Calu3 (cell line): ENCODE measurements at regions not wholly inside any gene's neighbourhood (a gene's known extent, or its start where the extent isn't known, plus 50 kb on each side); places are given as distances from the start of the nearest gene placed in this dataset.

ENCODE experiments used
- BruUV-seq: library from RNA; stranded (reverse); fragments of 400-500 nt; replicated peaks from 2 replicates; lab custom pipeline; 2021; lab: Mats Ljungman, UMichigan
- CTCF ChIA-PET: fragments of 300-600 bp; sonication (Branson Sonifier 250); formaldehyde crosslinking; loops from one replicate; lab custom pipeline; 2022; ENCODE audit warnings: antibody characterized with exemption; lab: Charles Lee
- DNase-seq: peaks from one replicate; pipeline ENCODE4 v3.0.0; 2022
- H3K27ac Mint-ChIP-seq: one replicate; pipeline ENCODE4 v1.8.0; 2022; ENCODE audit warnings: mixed read lengths; ENCODE audit not compliant: unreplicated experiment
- H3K27me3 Mint-ChIP-seq: one replicate; pipeline ENCODE4 v1.8.0; 2022; ENCODE audit warnings: mixed read lengths; ENCODE audit not compliant: unreplicated experiment
- H3K36me3 Mint-ChIP-seq: one replicate; pipeline ENCODE4 v1.8.0; 2022; ENCODE audit warnings: mild to moderate bottlenecking, moderate library complexity, mixed read lengths; ENCODE audit not compliant: insufficient read depth, unreplicated experiment
- H3K4me1 Mint-ChIP-seq: one replicate; pipeline ENCODE4 v1.8.0; 2022; ENCODE audit warnings: mild to moderate bottlenecking, low read depth, mixed read lengths; ENCODE audit not compliant: unreplicated experiment
- H3K4me3 Mint-ChIP-seq: one replicate; pipeline ENCODE4 v1.8.0; 2022; ENCODE audit warnings: mild to moderate bottlenecking, low read depth, moderate library complexity, mixed read lengths; ENCODE audit not compliant: unreplicated experiment
- H3K9me3 Mint-ChIP-seq: one replicate; pipeline ENCODE4 v1.8.0; 2022; ENCODE audit warnings: low read depth, mixed read lengths; ENCODE audit not compliant: unreplicated experiment
- CTCF ChIP-seq: fragments of 200-600 bp; IDR thresholded peaks from one replicate; pipeline ENCODE4 v1.8.0; 2022; ENCODE audit warnings: antibody characterized with exemption; ENCODE audit not compliant: unreplicated experiment
- intact Hi-C: fragments of 100-400 bp; cut with micrococcal nuclease; formaldehyde crosslinking; loops from one replicate; pipeline ENCODE4 v1.10.0; 2022; ENCODE audit not compliant: unreplicated experiment

- CTCF ChIA-PET: no interaction called here
- H3K9me3 Mint-ChIP-seq: peaks cover 6% of the 10 kb centered on the region
- peaks cover 17% of the 10 kb centered on the region for H3K27me3 Mint-ChIP-seq
- intact Hi-C loops: no loop called here
- DNase-seq: no peak
- no TSS peak for BruUV-seq
- H3K4me1 Mint-ChIP-seq: no peaks in the 10 kb centered on the region
- no peaks in the 10 kb centered on the region for H3K36me3 Mint-ChIP-seq
- H3K27ac Mint-ChIP-seq: no peak overlapping the region
- no peak overlapping the region for H3K4me3 Mint-ChIP-seq
- TF ChIP-seq CTCF: no peak
Measured at GRCh38 chr10:89940076-89940475, 238.7 kb downstream of the KIF20B start.

- CTCF ChIA-PET: no interaction called here
- DNase-seq: no peak
- no peak for TF ChIP-seq CTCF
- no TSS peak for BruUV-seq
- no peaks in the 10 kb centered on the region for H3K4me1 Mint-ChIP-seq
- no peak overlapping the region for H3K4me3 Mint-ChIP-seq
- H3K36me3 Mint-ChIP-seq: no peaks in the 10 kb centered on the region
- intact Hi-C loops: no loop called here
- H3K27ac Mint-ChIP-seq: no peak overlapping the region
- H3K27me3 Mint-ChIP-seq: no peaks in the 10 kb centered on the region
- H3K9me3 Mint-ChIP-seq: no peaks in the 10 kb centered on the region
Measured at GRCh38 chr10:89942217-89942616, 240.8 kb downstream of the KIF20B start.

GRCh38 chr10:89944138-89944537 is 242.7 kb downstream of the KIF20B start:
- Mint-ChIP-seq H3K9me3 (no peaks in the 10 kb centered on the region), H3K27ac (no peak overlapping the region), H3K4me3 (no peak overlapping the region), H3K36me3 (no peaks in the 10 kb centered on the region), H3K4me1 (no peaks in the 10 kb centered on the region), H3K27me3 (no peaks in the 10 kb centered on the region)
- no peak for DNase-seq
- BruUV-seq: no TSS peak
- TF ChIP-seq CTCF: no peak
- intact Hi-C loops: no loop called here
- CTCF ChIA-PET: no interaction called here

- intact Hi-C loops: no loop called here
- H3K9me3 Mint-ChIP-seq: no peaks in the 10 kb centered on the region
- no peak overlapping the region for H3K4me3 Mint-ChIP-seq
- H3K4me1 Mint-ChIP-seq: no peaks in the 10 kb centered on the region
- TF ChIP-seq CTCF: no peak
- H3K36me3 Mint-ChIP-seq: no peaks in the 10 kb centered on the region
- H3K27ac Mint-ChIP-seq: no peak overlapping the region
- no peak for DNase-seq
- CTCF ChIA-PET: no interaction called here
- BruUV-seq: no TSS peak
- no peaks in the 10 kb centered on the region for H3K27me3 Mint-ChIP-seq
Measured at GRCh38 chr10:89946106-89946505, 244.7 kb downstream of the KIF20B start.

- no peak for TF ChIP-seq CTCF
- Mint-ChIP-seq H3K27me3 (peaks cover 7% of the 10 kb centered on the region), H3K27ac (no peak overlapping the region), H3K9me3 (no peaks in the 10 kb centered on the region), H3K4me1 (no peaks in the 10 kb centered on the region), H3K4me3 (no peak overlapping the region), H3K36me3 (no peaks in the 10 kb centered on the region)
- CTCF ChIA-PET: no interaction called here
- intact Hi-C loops: no loop called here
- DNase-seq: no peak
- no TSS peak for BruUV-seq
Measured at GRCh38 chr10:89949496-89949895, 248.1 kb downstream of the KIF20B start.
